Nephron progenitor cell (in vitro differentiated cells): ENCODE measurements at regions not wholly inside any gene's neighbourhood (a gene's known extent, or its start where the extent isn't known, plus 50 kb on each side); places are given as distances from the start of the nearest gene placed in this dataset.
"Not testable (repeated sequence)": the region's sequence is repeated elsewhere in the genome, so short reads cannot be mapped to it uniquely, and the experiment has no call there.

Source experiments
- DNase-seq: peaks from one replicate; pipeline ENCODE4 v3.0.0; 2021
- H3K27ac Mint-ChIP-seq: 2 replicates; pipeline ENCODE4 v1.8.0; 2021; ENCODE audit warnings: mild to moderate bottlenecking, moderate library complexity, mixed read lengths
- H3K27me3 Mint-ChIP-seq: 2 replicates; pipeline ENCODE4 v1.8.0; 2021; ENCODE audit warnings: mild to moderate bottlenecking, low read depth, mixed read lengths; ENCODE audit not compliant: poor library complexity
- H3K36me3 Mint-ChIP-seq: 2 replicates; pipeline ENCODE4 v1.8.0; 2021; ENCODE audit warnings: low read depth, mixed read lengths
- H3K4me1 Mint-ChIP-seq: 2 replicates; pipeline ENCODE4 v1.8.0; 2021; ENCODE audit warnings: mixed read lengths
- H3K4me3 Mint-ChIP-seq: 2 replicates; pipeline ENCODE4 v1.8.0; 2021; ENCODE audit warnings: mild to moderate bottlenecking, moderate library complexity, mixed read lengths
- H3K9me3 Mint-ChIP-seq: 2 replicates; pipeline ENCODE4 v1.8.0; 2021; ENCODE audit warnings: mild to moderate bottlenecking, moderate library complexity, mixed read lengths
- TF ChIP-seq, protein P1 (sequence below): fragments of 200-600 bp; sonication (generic); IDR thresholded peaks from 2 replicates; pipeline ENCODE4 v1.5.0; 2021; ENCODE audit warnings: antibody characterized with exemption

GRCh38 chr17:31761836-31762510 lies 97.1 kb downstream of the COPRS start:
- not testable (repeated sequence) for H3K4me3 Mint-ChIP-seq, H3K36me3 Mint-ChIP-seq, DNase-seq, H3K27ac Mint-ChIP-seq, H3K9me3 Mint-ChIP-seq
- H3K27me3 Mint-ChIP-seq: peaks cover 24% of the 10 kb centered on the region
- peaks cover 15% of the 10 kb centered on the region for H3K4me1 Mint-ChIP-seq

DNA sequence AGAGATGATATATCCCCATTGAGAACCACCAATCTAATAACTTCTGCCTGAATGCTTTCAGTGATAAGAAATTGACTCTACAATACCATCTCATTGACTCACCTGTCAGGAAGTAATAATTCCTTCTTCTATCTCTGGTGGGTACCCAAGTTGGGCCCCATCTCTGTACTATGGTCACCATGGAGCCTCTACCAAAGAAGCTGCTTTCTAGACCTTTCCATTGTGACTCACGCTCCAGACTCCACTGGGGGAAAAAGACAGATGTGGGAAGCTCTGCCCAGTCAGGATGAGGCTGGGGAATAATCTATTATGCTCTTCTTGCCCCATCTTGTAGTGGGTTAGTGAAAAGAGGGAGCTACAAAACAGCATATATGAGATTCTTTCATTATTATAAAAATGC lies 100.4 kb downstream of the COPRS start:
- TF ChIP-seq, protein P1, sequence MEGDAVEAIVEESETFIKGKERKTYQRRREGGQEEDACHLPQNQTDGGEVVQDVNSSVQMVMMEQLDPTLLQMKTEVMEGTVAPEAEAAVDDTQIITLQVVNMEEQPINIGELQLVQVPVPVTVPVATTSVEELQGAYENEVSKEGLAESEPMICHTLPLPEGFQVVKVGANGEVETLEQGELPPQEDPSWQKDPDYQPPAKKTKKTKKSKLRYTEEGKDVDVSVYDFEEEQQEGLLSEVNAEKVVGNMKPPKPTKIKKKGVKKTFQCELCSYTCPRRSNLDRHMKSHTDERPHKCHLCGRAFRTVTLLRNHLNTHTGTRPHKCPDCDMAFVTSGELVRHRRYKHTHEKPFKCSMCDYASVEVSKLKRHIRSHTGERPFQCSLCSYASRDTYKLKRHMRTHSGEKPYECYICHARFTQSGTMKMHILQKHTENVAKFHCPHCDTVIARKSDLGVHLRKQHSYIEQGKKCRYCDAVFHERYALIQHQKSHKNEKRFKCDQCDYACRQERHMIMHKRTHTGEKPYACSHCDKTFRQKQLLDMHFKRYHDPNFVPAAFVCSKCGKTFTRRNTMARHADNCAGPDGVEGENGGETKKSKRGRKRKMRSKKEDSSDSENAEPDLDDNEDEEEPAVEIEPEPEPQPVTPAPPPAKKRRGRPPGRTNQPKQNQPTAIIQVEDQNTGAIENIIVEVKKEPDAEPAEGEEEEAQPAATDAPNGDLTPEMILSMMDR: no peak
- Mint-ChIP-seq H3K36me3 (no peaks in the 10 kb centered on the region), H3K27ac (no peak overlapping the region)

GRCh38 chr17:31757097-31757496 lies 101.9 kb downstream of the COPRS start:
- no peak overlapping the region for H3K4me3 Mint-ChIP-seq
- H3K27me3 Mint-ChIP-seq: peaks cover 23% of the 10 kb centered on the region
- no peaks in the 10 kb centered on the region for H3K4me1 Mint-ChIP-seq
- H3K9me3 Mint-ChIP-seq: no peaks in the 10 kb centered on the region
- no peak for DNase-seq
- no peak overlapping the region for H3K27ac Mint-ChIP-seq
- TF ChIP-seq, protein P1: no peak
- no peaks in the 10 kb centered on the region for H3K36me3 Mint-ChIP-seq

More for the DNA sequence above, 100.4 kb downstream of the COPRS start:
- Mint-ChIP-seq H3K27me3 (peaks cover 29% of the 10 kb centered on the region), H3K9me3 (no peaks in the 10 kb centered on the region), H3K4me3 (no peak overlapping the region), H3K4me1 (peaks cover 5% of the 10 kb centered on the region)
- no peak for DNase-seq

GRCh38 chr17:31754239-31754945 lies 104.7 kb downstream of the COPRS start:
- no peaks in the 10 kb centered on the region for H3K36me3 Mint-ChIP-seq

GRCh38 chr17:31753011-31753410 lies 106.0 kb downstream of the COPRS start:
- H3K4me1 Mint-ChIP-seq: peaks cover 6% of the 10 kb centered on the region
- H3K27ac Mint-ChIP-seq: no peak overlapping the region
- H3K9me3 Mint-ChIP-seq: no peaks in the 10 kb centered on the region
- TF ChIP-seq, protein P1: no peak
- H3K36me3 Mint-ChIP-seq: no peaks in the 10 kb centered on the region
- peaks cover 12% of the 10 kb centered on the region for H3K27me3 Mint-ChIP-seq
- no peak for DNase-seq
- no peak overlapping the region for H3K4me3 Mint-ChIP-seq

More at GRCh38 chr17:31754239-31754945, 104.7 kb downstream of the COPRS start:
- TF ChIP-seq, protein P1: no peak
- H3K4me3 Mint-ChIP-seq: no peak overlapping the region
- H3K9me3 Mint-ChIP-seq: no peaks in the 10 kb centered on the region
- peaks cover 20% of the 10 kb centered on the region for H3K27me3 Mint-ChIP-seq
- peak overlapping the region; percentile 82 for H3K27ac Mint-ChIP-seq
- peaks cover 6% of the 10 kb centered on the region for H3K4me1 Mint-ChIP-seq
- no peak for DNase-seq

DNA sequence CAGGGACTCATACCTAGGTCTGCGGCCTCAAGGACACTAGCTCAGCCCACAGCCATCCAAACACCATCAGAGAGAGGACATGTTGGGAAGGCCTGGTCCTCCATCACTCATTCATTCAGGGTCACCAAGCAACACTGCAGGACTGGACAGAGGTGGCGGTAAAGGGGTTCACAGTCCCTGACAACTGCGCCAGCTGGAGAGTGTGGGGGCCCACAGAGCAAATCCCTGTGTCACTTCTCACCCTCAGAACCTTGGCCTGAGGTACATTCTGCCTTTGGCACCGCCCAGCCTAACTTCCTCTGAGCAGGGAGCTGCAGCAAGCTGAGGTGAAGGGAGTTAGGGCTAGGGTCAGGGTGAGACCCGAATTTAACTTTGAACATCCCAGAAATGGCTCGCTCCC lies 106.5 kb downstream of the COPRS start:
- TF ChIP-seq, protein P1: no peak
- H3K4me1 Mint-ChIP-seq: peaks cover 6% of the 10 kb centered on the region
- H3K27ac Mint-ChIP-seq: no peak overlapping the region
- no peaks in the 10 kb centered on the region for H3K9me3 Mint-ChIP-seq
- H3K4me3 Mint-ChIP-seq: no peak overlapping the region
- no peaks in the 10 kb centered on the region for H3K36me3 Mint-ChIP-seq
- no peak for DNase-seq
- H3K27me3 Mint-ChIP-seq: peaks cover 12% of the 10 kb centered on the region
